Transverse colon (tissue), 4 donors: ENCODE measurements at regions not wholly inside any gene's neighbourhood (a gene's known extent, or its start where the extent isn't known, plus 50 kb on each side); places are given as distances from the start of the nearest gene placed in this dataset.

Experiments
- DNase-seq: peaks from one replicate; pipeline ENCODE4 v3.0.0-alpha.2; 2019
- H3K27ac ChIP-seq, 4 donors: fragments of 200-600 bp; sonication (generic); 2 replicates each; pipeline ENCODE4 v1.5.1; 2016 to 2018; ENCODE audit warnings: inconsistent platforms in 4 of 4
- H3K27me3 ChIP-seq: fragments of 200-600 bp; sonication (generic); 2 replicates; pipeline ENCODE4 v1.5.1; 2017; ENCODE audit warnings: inconsistent platforms
- H3K36me3 ChIP-seq, 4 donors: fragments of 200-600 bp; sonication (generic); 2 replicates each; pipeline ENCODE4 v1.5.1; 2017 to 2019; ENCODE audit warnings: inconsistent platforms in 4 of 4
- H3K4me1 ChIP-seq, 4 donors: fragments of 200-600 bp; sonication (generic); 2 replicates each; pipeline ENCODE4 v1.5.1; 2017 to 2020; ENCODE audit warnings: inconsistent platforms in 4 of 4
- H3K4me3 ChIP-seq, 4 donors: fragments of 200-600 bp; sonication (generic); 1 replicate in 1 of 4; 2 replicates in 3 of 4; pipeline versions ENCODE4 v1.5.1 to v1.6.1; 2017 to 2019; ENCODE audit warnings: inconsistent platforms in 4 of 4
- H3K9me3 ChIP-seq, 2 donors: fragments of 200-600 bp; sonication (generic); 2 replicates each; pipeline ENCODE4 v1.5.1; 2017 to 2019; ENCODE audit warnings: inconsistent platforms in 2 of 2
- CTCF ChIP-seq, 5 experiments: fragments of 200-600 bp in 3 of 5; fragments of 450-650 bp in 2 of 5; sonication (generic) in 3 of 5; IDR thresholded peaks; 1 replicate in 2 of 5; 2 replicates in 3 of 5; pipeline ENCODE4 v1.5.1; 2016 to 2017; ENCODE audit warnings: antibody characterized with exemption in 5 of 5, inconsistent platforms in 3 of 5, mild to moderate bottlenecking in 2 of 5, moderate library complexity in 1 of 5
- EP300 ChIP-seq: sonication (generic); formaldehyde crosslinking; IDR thresholded peaks from one replicate; pipeline ENCODE4 v1.6.1; 2017; ENCODE audit warnings: antibody characterized with exemption, low read depth
- POLR2A ChIP-seq: fragments of 450-650 bp; IDR thresholded peaks from one replicate; pipeline ENCODE4 v1.6.1; 2016; ENCODE audit warnings: antibody characterized with exemption, mild to moderate bottlenecking, moderate library complexity
- POLR2AphosphoS5 ChIP-seq, 3 donors: sonication (generic); formaldehyde crosslinking; IDR thresholded peaks; one replicate each; pipeline ENCODE4 v1.6.1; 2016; ENCODE audit warnings: antibody characterized with exemption in 3 of 3
- WGBS, 2 donors: methylation state at CpG; one replicate each; pipeline ENCODE4 v1.1.5; 2018; ENCODE audit warnings: low coverage in 1 of 2; 5-methylcytosine and 5-hydroxymethylcytosine counted together
- in situ Hi-C, 4 donors: fragments of 200-750 bp; cut with MboI; loops; one replicate each; pipeline versions ENCODE4 v1.15.0 to v1.15.1; 2017; ENCODE audit warnings: low sequenced_read_pairs in 3 of 4, low pct_ligation_motif_present in 1 of 4, low pct_unique_long_range_greater_than_20kb in 1 of 4
- intact Hi-C: fragments of 100-400 bp; cut with DNase I; formaldehyde crosslinking; loops from one replicate; pipeline ENCODE4 v1.15.1; 2023; ENCODE audit warnings: low total_unique reads

DNA sequence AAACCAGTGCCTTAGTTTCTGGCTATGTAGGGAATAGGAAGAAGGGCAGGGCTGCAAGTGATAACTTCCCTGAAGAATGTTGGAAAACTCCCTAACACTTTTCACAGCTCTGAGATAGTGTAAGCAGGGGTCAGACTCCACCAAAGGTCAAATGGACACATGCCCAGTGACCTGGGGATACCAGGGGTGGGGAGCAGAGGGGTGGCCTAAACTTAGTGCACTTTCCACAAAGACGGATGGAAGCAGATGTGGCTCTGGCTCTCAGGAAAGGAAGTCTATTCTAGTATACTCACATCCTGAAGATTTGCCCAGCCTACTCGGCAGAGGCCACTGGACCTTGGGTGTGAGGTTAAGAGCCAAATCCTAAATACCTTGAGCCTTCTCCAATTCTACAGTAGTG is 285.8 kb downstream of the NUAK1 start:
- H3K4me1 ChIP-seq, result no peaks in the 10 kb centered on the region
- in situ Hi-C loops, result no loop called here
- H3K27me3 ChIP-seq, result no peaks in the 10 kb centered on the region
- H3K4me3 ChIP-seq, result no peak overlapping the region
- TF ChIP-seq EP300, result no peak
- no peak for TF ChIP-seq POLR2AphosphoS5 (IDR thresholded peaks at IDR 0.05)
- no peak for TF ChIP-seq CTCF (IDR thresholded peaks at IDR 0.05)
- TF ChIP-seq POLR2A, result no peak
- peak overlapping the region in 1 of 4 donors; percentile 30 for H3K27ac ChIP-seq
- WGBS, 2 donors, result 49% methylated on average over 2 of the region's 2 CpGs; no CpG with 5 or more reads in 1 of the 2 donors
- H3K9me3 ChIP-seq, result no peaks in the 10 kb centered on the region
- no peaks in the 10 kb centered on the region for H3K36me3 ChIP-seq
- intact Hi-C loops, result no loop called here
- no peak for DNase-seq

DNA sequence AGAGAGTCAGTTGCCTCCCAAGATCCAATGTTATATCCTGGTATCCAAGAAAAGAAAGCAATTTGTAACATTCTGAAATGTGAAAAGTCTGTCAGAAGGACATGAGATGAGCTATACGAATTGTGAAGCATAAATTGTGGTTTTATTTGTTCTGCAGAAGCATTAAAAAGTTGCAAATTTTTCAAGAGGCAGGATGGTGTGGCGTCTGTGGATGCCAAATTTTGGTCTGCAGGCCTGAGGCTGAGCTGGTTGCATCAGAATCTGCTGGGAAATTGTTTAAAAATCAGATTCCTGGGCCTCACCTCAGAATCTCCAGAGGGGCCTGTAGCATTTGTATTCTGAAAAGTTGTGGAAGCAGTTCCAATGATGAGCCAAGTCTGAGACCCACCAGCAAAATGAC is 284.7 kb downstream of the NUAK1 start:
- in situ Hi-C loops (no loop called here), intact Hi-C loops (no loop called here)
- TF ChIP-seq EP300, result no peak
- no peak for TF ChIP-seq POLR2A
- no peak for TF ChIP-seq POLR2AphosphoS5 (IDR thresholded peaks at IDR 0.05)
- TF ChIP-seq CTCF (IDR thresholded peaks at IDR 0.05), result no peak
- H3K36me3 ChIP-seq, result no peaks in the 10 kb centered on the region
- DNase-seq, result no peak
- no peaks in the 10 kb centered on the region for H3K27me3 ChIP-seq
- H3K4me1 ChIP-seq, result no peaks in the 10 kb centered on the region
- no peaks in the 10 kb centered on the region for H3K9me3 ChIP-seq
- no peak overlapping the region for H3K4me3 ChIP-seq
- no peak overlapping the region for H3K27ac ChIP-seq
- 29 to 42% methylated on average over 2 of the region's 2 CpGs for WGBS, 2 donors

- no peak for DNase-seq
- Histone ChIP-seq H3K9me3 (no peaks in the 10 kb centered on the region), H3K36me3 (no peaks in the 10 kb centered on the region), H3K4me1 (no peaks in the 10 kb centered on the region), H3K4me3 (no peak overlapping the region), H3K27ac (no peak overlapping the region), H3K27me3 (no peaks in the 10 kb centered on the region)
- in situ Hi-C loops, result no loop called here
- WGBS, 2 donors, result 87% methylated on average over 3 of the region's 3 CpGs
- intact Hi-C loops, result no loop called here
- TF ChIP-seq CTCF (IDR thresholded peaks at IDR 0.05) (no peak), EP300 (no peak), POLR2A (no peak), POLR2AphosphoS5 (IDR thresholded peaks at IDR 0.05) (no peak)
These were observed 283.2 kb downstream of the NUAK1 start for GRCh38 chr12:105855361-105856047.

GRCh38 chr12:105856048-105856405 is 282.7 kb downstream of the NUAK1 start:
- in situ Hi-C loops, result no loop called here
- H3K27ac ChIP-seq, result no peak overlapping the region
- no peaks in the 10 kb centered on the region for H3K36me3 ChIP-seq
- H3K4me1 ChIP-seq, result no peaks in the 10 kb centered on the region
- no peak overlapping the region for H3K4me3 ChIP-seq
- no peaks in the 10 kb centered on the region for H3K9me3 ChIP-seq
- no peaks in the 10 kb centered on the region for H3K27me3 ChIP-seq
- no peak for DNase-seq
- intact Hi-C loops, result no loop called here
- WGBS, 2 donors, result 50 to 74% methylated on average over 1 to 2 of the region's 2 CpGs
- TF ChIP-seq POLR2AphosphoS5 (IDR thresholded peaks at IDR 0.05) (no peak), CTCF (IDR thresholded peaks at IDR 0.05) (no peak), EP300 (no peak), POLR2A (no peak)
